HG02798 (cell line): ENCODE measurements at regions not wholly inside any gene's neighbourhood (a gene's known extent, or its start where the extent isn't known, plus 50 kb on each side); places are given as distances from the start of the nearest gene placed in this dataset.

Source experiments
- ATAC-seq: cut with Tn5 transposase; IDR thresholded peaks from one replicate; pipeline ENCODE4 v1.9.1; 2021; ENCODE audit warnings: mild to moderate bottlenecking; ENCODE audit not compliant: unreplicated experiment, poor library complexity

- ATAC-seq = no peak
Measured at GRCh38 chr6:14697427-14697826, 548.4 kb upstream of the JARID2 start.

- no peak for ATAC-seq
Measured at GRCh38 chr6:14699803-14700601, 545.9 kb upstream of the JARID2 start.

GRCh38 chr6:14701946-14702345, 543.9 kb upstream of the JARID2 start:
- ATAC-seq = no peak

- no peak for ATAC-seq
Measured at GRCh38 chr6:14702678-14703077, 543.2 kb upstream of the JARID2 start.

- ATAC-seq = no peak
Measured at GRCh38 chr6:14703586-14703985, 542.3 kb upstream of the JARID2 start.

GRCh38 chr6:14704383-14705271, 541.2 kb upstream of the JARID2 start:
- ATAC-seq = no peak

GRCh38 chr6:14705841-14706377, 540.0 kb upstream of the JARID2 start:
- no peak for ATAC-seq

- ATAC-seq = no peak
Measured at GRCh38 chr6:14706378-14706929, 539.4 kb upstream of the JARID2 start.

GRCh38 chr6:14707276-14707675, 538.6 kb upstream of the JARID2 start:
- ATAC-seq = no peak

- no peak for ATAC-seq
Measured at GRCh38 chr6:14707971-14708465, 537.9 kb upstream of the JARID2 start.

- no peak for ATAC-seq
Measured at GRCh38 chr6:14709066-14709670, 536.7 kb upstream of the JARID2 start.

GRCh38 chr6:14709900-14710299, 536.0 kb upstream of the JARID2 start:
- ATAC-seq = no peak

- ATAC-seq = no peak
Measured at GRCh38 chr6:14710421-14710820, 535.4 kb upstream of the JARID2 start.

- ATAC-seq = no peak
Measured at GRCh38 chr6:14711056-14711703, 534.7 kb upstream of the JARID2 start.

- ATAC-seq = no peak
Measured at GRCh38 chr6:14711704-14712379, 534.0 kb upstream of the JARID2 start.

GRCh38 chr6:14713008-14713960, 532.6 kb upstream of the JARID2 start:
- no peak for ATAC-seq

GRCh38 chr6:14713966-14714631, 531.8 kb upstream of the JARID2 start:
- ATAC-seq = no peak

GRCh38 chr6:14715076-14715475, 530.8 kb upstream of the JARID2 start:
- no peak for ATAC-seq
